HG03442 (cell line): ENCODE measurements at regions not wholly inside any gene's neighbourhood (a gene's known extent, or its start where the extent isn't known, plus 50 kb on each side); places are given as distances from the start of the nearest gene placed in this dataset.
"Not testable (repeated sequence)": the region's sequence is repeated elsewhere in the genome, so short reads cannot be mapped to it uniquely, and the experiment has no call there.

Source experiments
- ATAC-seq: cut with Tn5 transposase; IDR thresholded peaks from one replicate; pipeline ENCODE4 v1.9.1; 2021; ENCODE audit warnings: mild to moderate bottlenecking, moderate library complexity; ENCODE audit not compliant: unreplicated experiment

DNA sequence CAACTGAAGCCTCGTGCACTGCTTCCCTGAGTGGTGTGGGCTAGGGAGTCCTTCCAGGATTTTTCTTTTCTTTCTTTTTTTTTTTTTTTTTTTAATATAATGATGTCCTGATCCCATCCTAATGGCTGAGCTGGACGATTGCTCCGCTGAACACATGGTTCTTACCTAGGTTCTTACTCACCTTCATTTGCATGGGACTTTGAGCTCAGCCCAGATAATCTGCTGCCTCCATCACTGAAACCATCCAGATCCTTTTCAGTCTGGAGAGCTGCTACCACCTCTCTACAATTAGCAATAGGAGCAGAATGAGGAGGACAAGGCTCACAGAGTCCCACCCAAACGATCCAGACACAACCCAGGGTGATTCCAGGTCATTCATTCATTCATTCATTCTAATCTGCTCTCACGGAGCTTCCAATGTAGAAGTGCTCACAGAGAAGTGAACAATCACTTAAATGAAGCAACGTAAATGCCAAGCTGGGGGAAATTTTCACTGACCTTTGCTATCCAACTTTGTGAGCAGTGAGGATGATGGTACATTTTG lies 246.3 kb upstream of the RREB1 start:
- no peak for ATAC-seq

DNA sequence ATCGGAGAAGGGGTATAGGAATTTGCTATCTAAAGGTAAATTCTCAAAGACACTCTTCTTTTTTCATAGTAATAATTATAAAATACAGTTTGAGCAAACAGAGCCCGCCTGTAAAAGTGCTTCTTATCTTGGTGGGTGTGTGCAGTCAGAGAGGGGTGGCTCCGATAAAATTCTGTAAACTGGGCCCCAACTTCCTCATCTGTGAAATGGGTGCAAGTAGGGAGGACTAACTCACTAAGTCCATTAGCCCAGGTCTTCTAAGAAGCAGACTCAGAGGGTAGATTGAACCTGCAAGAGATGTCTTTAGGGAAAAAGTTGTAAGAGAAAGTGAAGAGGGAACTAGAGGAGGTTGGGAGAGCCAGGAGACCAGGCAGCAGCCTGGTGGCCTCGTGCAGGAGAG lies 245.8 kb upstream of the RREB1 start:
- no peak for ATAC-seq

DNA sequence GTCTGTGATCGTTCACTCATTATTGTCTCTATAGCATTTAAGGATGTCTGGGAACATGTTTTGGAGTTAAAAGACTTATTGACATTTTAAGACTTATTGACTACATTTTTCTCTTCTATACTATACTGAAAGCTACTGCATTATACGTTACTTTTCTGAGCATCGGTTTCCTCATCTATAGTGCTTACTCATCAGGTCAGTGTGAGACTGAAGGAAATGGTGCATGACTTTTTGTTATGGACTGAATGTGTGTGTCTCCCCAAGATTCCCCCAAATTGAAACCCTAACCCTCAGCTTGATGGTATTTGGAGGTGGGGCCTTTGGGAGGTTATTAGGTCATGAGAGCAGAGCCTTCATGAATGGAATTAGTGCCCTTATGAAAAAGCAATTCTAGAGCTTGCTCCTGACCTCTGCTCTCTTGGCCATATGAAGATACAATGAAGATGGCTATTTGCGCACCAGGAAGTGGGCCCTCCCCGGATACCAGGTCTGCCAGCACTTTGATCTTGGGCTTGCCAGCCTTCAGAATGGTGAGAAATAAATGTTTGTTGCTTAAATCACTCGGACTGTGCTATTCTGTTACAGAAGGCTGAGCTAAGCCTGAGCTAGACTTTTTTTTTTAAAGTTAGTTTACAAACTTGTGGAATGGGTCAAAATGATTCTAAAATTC lies 243.7 kb upstream of the RREB1 start:
- ATAC-seq = no peak

DNA sequence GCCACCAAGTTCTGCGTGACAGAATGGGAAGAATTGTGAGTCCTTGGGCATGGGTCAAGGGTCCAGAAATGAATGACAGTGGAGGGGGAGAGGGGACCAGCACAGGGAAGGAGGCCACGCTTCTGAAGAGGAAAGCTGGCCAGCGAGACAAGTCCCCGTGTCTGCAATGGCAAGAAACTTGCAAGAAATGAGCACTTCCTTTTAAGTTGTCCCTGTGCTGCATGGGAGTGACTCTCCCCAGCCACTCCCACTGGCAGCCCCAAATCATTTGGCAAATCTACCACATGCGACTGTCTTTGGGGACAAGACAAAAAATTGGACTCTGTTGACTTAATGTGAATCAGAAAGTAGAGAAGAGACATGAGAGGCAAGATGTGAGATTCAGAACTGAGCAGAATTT lies 242.2 kb upstream of the RREB1 start:
- no peak for ATAC-seq

DNA sequence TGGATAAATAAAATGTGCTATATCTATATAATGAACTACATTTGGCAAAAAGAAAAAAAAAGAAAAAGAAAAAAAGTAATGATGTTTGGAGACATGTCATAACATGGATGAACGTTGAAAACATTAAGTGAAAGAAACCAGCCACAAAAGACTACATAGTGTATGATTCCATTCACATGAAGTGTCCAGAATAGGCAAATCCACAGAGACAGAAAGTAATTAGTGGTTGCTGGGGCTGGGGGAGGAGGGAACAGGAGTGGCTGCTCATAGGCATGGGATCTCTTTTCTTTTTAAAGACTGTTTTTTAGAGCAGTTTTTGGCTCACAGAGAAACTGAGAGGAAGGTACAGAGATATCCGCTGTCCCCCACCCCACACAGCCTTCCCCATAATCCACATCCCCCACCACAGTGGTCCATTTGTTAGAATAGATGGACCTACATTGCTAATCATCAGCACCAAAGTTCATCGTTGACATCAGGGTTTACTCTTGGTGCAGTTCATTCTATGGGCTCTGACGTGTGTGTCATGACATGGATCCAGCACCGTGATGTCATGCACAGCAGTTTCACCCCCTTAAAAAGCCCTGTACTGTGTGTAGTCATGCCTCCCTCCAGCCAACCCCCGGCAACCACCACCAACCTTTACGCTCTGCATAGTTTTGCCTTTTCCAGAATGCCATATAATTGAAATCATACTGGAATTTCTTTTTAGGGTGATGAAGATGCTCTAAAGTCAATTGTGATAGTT lies 240.9 kb upstream of the RREB1 start:
- no peak for ATAC-seq

DNA sequence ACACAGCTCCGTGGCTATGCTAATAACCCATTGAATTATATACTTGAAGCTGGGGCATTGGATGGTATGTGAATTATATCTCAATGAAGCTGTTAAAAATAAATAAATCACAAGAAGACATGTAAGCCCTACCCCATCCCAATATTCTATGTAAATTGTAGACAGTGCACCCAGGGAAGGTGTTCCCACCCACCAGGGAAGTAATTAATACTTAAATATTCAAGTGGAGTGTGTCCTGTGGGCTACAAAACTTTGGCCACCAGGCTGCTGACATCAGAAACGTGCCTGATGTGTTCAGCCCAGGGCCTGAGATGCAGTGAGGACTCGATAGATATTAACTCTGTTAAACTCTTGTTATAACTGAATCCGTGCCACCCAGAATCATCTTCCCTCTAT lies 240.4 kb upstream of the RREB1 start:
- ATAC-seq = no peak

DNA sequence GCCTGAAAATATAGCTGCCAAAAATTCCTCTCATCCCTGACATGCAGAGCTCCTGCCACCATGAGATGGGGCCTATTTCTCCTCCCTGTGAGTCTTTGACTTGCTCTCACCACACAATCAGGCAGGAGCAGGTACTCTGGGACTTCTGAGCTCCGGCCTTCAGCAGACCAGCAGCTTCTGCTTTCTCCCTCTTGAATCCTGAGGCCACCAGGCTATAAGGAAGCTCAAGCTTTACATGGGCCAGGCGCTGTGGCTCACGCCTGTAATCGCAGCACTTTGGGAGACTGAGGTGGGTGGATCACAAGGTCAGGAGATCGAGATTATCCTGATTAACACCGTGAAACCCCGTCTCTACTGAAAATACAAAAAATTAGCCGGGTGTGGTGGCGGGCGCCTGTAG lies 238.7 kb upstream of the RREB1 start:
- no peak for ATAC-seq

DNA sequence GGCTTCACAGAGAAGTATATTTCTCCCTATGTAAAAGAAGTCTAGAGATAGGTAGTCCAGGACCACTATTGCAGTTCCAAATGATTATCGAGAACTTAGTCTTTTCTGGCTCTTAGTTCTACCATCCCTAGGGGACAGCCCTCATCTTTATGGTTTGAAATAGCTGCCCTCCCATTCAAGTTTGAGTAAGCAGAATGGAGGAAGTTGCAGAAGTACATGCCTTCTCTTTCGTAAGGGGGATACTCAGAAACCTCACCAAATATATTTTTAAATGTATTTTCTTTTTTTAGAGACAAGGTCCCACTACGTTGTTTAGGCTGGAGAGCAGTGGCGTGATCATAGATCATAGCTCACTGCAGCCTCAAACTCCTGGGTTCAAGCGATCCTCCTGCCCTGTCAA lies 236.8 kb upstream of the RREB1 start:
- no peak for ATAC-seq

DNA sequence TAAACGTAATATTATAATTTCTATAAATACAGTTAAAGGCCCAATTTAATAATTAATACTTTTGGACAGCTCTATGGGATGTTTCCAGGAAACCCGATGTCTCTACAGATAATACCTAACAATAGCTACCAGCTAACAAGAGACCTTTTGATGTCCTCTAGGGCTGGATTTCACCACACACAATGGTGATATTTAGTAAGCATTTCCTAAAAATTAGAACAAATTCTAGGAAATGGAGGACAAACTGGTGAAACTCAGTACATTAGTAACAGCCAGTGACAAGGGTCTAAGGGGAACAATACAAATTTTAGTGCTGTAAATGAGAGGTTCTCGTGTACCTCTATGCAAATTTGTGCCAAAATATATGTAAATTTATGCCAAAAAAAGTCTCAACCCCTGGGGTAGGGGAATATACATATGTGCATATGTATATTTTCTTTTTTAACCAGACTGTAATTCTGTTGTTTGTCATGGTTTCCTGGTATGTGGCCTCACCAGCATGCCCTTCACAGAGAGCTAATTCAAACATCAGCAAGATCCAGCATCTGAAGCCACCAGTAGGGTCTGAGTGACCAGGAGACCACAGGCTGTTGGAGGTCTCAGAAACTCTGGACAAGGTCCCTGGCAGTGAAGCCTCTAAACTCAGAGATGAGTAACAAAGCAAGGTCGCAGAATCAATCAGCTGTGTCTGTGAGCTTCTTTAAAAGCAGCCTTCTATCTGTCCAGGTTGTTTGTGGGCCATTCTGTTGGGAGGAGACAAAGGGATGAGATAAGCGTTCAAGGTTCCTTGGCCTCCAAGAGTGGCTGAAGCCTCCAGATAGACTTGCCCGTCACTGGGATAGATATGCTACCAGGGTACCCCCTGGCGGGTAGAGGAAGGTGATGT lies 235.1 kb upstream of the RREB1 start:
- no peak for ATAC-seq

DNA sequence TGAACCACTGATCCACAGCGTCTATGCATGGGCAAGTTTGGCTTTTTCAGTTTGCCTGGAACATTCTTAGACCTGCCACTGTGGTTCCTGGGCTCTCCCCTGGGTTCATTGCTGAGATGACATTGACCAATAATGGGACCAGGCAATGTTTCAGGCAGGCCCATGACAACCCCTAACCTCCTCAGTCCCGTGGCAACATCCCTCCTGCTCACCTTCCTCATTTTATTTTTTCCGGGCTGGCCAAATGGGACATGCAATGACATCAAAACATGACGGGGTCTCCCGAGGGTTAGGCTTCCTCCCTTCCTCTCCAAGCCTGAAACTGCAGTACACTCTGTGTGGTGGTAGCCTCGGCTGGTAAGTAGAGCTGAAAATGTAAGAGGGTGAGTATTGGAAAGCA lies 234.0 kb upstream of the RREB1 start:
- ATAC-seq = no peak

DNA sequence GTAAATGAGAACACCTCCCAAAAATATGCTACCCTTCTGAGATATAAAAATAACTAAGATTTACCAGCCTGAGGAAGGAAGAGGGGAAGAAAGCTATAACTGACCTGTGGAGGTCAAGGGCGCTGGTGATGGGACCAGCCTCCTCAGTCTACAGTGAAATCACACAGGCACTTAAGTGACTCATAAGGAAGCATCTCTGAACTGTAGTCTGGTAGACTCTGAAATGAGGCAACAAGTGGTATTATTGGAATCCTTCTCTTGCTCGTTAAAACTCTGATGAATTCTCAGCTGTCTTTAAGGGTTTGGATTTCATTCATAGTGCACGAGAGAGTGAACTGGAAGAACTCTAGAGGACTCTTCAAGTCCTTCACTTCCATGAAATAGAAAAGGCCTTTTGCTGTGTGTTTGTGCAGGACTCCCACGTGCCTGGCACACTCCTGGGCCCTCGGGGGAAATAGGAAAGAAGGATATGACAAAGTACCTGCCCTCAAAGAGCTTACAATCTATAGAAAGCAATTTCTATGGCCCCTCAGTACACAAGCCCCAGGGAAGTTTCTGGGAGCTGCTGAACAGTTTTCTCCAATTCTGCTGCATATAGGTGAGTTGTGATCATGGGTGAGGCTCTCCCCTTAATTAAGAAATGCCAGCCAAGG lies 231.8 kb upstream of the RREB1 start:
- no peak for ATAC-seq

DNA sequence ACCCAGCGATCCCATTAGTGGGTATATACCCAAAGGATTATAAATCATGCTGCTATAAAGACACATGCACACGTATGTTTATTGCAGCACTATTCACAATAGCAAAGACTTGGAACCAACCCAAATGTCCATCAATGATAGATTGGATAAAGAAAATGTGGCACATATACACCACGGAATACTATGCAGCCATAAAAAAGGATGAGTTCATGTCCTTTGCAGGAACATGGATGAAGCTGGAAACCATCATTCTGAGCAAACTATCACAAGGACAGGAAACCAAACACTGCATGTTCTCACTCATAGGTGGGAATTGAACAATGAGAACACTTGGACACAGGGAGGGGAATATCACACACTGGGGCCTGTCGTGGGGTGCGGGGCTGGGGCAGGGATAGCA lies 230.0 kb upstream of the RREB1 start:
- ATAC-seq = not testable (repeated sequence)

DNA sequence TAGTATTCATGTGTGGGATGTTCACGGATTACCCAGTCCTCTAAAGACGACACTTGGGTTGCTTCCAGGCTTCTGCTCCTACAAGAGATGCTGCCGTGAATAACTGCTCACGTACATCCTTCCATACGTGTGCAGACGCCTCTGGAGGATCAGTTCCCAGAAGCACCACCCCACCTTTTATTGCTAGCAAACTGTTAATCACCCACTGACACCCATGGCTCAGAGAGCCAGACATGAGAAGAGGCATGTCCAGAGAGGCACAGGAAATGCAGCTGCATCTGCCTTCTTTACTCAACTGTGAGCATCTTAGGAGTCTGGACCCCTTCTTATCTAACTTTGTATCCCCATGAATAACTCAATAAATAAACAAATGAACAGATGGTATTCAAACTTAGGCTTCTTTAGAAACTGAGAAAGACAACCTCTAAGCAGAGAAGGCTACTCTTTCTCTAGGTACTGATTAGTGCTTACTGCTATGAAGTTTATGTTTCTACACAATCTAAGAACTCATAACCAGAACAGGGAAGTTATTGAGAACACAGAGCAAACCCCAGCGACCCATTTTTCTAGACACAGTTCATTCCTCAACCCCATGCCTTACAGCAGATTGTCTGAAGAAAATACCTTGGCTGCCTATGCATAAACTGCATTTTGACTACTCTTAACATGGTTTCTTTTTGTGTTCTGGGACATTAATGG lies 228.7 kb upstream of the RREB1 start:
- no peak for ATAC-seq

DNA sequence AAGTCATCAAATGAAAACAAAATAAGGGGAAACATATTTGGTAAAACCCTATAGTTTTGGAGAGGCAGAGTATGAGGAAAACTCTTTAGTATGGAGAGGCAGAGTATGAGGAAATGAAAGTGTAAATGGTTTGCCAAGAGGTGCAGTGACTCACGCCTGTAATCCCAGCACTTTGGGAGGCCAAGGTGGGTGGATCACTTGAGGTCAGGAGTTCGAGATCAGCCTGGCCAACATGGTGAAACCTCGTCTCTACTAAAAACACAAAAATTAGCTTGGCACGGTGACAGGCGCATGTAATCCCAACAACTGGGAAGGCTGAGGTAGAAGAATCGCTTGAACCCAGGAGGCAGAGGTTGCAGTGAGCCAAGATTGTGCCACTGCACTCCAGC lies 228.2 kb upstream of the RREB1 start:
- ATAC-seq = not testable (repeated sequence)

DNA sequence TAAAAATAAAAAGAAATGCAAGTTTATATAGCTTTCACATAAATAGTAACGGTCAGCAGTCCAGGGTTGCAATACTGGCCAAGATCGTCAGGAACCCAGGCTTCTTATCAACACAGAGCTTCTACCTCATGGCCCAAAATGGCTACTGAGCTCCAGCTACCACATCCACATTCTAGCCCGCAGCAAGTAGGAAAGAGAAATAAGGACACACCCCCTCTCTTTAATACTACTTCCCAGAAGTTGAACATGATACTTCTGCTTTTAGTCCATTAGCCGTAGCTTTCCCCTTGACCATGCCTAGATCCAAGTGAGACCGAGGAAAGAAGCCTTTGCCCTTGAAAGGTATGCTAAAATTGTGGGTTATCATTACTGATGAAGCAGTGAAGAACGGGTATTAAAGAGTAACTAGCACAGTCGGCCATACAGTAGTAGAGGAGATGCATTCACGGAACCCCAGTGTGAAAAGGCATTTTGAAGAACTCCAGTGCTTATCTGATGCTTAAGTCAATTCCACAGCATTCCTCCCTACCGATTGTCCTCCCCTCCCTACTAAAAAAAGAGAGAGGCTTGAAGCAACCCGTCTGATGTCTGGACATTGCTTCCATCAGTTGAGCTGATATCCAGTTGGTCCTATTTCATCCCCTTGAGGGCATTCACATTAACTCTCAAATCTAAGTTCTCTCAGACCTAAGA lies 226.9 kb upstream of the RREB1 start:
- no peak for ATAC-seq

DNA sequence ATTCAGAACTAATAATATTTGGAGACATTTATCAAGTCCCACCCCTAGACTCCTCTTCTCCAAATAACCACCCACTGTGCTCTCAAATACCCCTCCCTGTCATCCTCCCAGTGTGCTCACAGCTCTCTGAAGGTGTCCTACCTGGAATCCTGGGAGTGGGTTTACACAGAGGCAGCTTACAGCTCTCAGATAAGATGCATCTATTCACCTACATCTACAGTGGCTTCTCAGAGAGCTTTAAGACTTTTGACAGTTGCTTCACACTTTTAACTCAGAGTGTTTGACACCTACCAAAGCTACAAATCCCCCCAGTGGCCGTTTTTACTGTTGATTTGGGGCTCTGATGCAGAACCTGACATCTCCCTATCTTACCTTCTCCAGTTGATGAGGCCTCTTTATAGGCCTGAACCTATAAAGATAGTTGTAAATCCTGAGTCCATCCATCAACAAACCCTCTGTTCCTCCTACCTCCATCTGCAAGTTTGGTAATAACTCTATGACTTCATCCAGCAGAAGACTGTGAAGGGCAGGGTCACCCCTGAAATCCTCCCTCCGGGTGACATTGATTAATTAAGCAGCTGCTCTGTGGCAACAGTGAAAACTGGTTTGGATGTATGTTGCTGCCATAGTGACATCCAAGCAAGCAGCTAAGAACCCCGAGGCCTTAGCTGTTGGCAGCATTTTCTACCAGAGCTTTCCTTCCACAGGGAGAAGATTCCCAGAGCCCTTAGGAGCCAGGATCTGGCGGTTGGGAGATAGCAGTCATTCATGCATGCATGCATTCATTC lies 226.1 kb upstream of the RREB1 start:
- no peak for ATAC-seq

DNA sequence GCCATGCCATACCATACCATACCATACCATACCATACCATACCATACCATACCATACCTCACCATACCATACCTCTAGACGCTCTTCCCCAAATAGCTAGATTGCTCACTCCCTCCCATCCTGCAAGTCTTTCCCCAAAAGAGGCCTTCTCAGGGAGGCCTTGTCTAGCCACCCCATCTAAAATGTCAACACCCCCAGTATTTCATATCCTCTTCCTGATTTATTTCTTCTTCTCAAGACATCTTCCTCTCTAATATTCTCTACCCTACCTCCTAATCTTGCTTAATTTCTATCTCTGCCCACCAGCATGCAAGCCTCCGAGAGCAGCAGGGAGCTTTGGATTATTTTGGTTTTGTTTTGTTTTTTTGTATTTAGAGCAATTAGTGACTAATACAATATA lies 225.2 kb upstream of the RREB1 start:
- no peak for ATAC-seq

DNA sequence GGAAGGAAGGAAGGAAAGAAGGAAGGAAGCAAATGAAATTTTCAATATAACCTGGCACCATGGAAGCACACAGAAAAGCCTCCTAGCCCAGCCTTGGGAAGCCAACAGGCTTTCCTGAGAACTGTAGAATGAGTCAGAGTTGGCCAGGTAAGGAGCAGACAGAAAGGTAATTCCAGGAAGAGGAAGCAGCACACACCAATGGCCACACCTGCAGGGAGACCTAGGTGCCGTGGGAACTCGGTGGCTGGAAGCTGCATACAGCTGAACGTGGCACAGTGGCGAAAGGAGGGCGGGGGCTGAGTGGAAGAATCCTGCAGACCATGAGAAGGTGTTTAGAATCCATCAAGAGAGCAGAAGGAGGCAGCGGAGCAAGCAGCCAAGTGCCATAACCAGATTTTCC lies 224.8 kb upstream of the RREB1 start:
- ATAC-seq = no peak

DNA sequence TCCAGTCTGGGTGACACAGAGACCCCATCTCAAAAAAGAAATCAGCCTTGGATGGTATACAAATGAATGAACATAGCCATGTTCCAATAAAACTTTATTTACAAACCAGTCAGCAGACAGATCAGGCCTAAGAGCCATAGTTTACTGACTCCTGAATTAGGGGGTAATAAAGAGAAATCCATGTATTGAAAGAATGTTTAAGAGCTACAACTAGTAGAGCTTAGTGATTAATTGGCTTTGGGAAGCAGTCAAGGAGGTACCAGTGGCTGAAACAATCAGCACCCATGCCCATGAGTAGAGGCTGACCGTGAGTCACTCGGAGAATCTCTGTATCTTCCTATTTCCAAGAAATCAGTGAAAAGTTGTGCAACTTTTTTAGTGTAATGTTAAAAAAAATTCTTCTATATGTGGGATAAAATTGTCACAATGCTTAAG lies 223.6 kb upstream of the RREB1 start:
- ATAC-seq = no peak
